Mesothelial cell of epicardium (in vitro differentiated cells): ENCODE measurements at regions not wholly inside any gene's neighbourhood (a gene's known extent, or its start where the extent isn't known, plus 50 kb on each side); places are given as distances from the start of the nearest gene placed in this dataset.
"Not testable (repeated sequence)": the region's sequence is repeated elsewhere in the genome, so short reads cannot be mapped to it uniquely, and the experiment has no call there.

Experiments used
- DNase-seq, 2 experiments: peaks; one replicate each; pipeline ENCODE4 v3.0.0; 2021; ENCODE audit warnings: low spot score in 2 of 2; ENCODE audit not compliant: unreplicated experiment in 2 of 2
- H3K27ac Mint-ChIP-seq: 2 replicates; pipeline ENCODE4 v1.8.0; 2021; ENCODE audit warnings: mixed read lengths
- H3K27me3 Mint-ChIP-seq: 2 replicates; pipeline ENCODE4 v1.8.0; 2021; ENCODE audit warnings: low read depth, mixed read lengths
- H3K36me3 Mint-ChIP-seq: 2 replicates; pipeline ENCODE4 v1.8.0; 2021; ENCODE audit warnings: mixed read lengths
- H3K4me1 Mint-ChIP-seq: 2 replicates; pipeline ENCODE4 v1.8.0; 2021; ENCODE audit warnings: mixed read lengths
- H3K4me3 Mint-ChIP-seq: 2 replicates; pipeline ENCODE4 v1.8.0; 2021; ENCODE audit warnings: mild to moderate bottlenecking, moderate library complexity, mixed read lengths
- H3K9me3 Mint-ChIP-seq: 2 replicates; pipeline ENCODE4 v1.8.0; 2021; ENCODE audit warnings: mixed read lengths
- TF ChIP-seq, protein P1 (sequence below): fragments of 200-600 bp; sonication (generic); IDR thresholded peaks from one replicate; pipeline ENCODE4 v1.5.0; 2021; ENCODE audit warnings: antibody characterized with exemption; ENCODE audit not compliant: unreplicated experiment

DNA sequence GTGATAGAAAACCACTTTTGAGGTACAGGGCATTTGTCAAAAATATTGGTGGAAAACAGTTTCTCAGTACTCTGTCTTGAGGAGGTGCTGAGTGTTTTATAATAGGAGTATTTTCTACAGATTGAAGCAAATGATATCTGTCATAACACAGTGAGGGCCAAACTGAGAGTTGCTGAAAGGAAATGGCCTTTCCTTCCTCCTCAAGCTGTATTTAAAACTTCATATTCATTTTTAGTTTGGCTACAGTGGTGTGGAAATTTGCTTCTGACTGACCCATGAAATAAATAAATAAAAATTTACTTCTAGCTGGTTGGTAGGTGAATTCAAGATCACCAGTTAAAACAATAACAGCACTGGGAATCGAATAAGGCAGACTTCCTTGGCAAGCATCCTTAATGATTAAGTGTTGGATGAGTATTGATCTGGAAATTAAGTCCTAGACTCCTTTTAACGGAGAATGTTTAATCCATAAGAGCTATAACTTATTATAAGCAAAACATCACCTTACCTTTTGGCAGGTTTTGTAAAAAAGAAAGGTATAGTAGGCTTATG, 828.6 kb upstream of the CITED2 start:
- H3K36me3 Mint-ChIP-seq: peaks cover 2% of the 10 kb centered on the region
- peaks cover 8% of the 10 kb centered on the region for H3K4me1 Mint-ChIP-seq

DNA sequence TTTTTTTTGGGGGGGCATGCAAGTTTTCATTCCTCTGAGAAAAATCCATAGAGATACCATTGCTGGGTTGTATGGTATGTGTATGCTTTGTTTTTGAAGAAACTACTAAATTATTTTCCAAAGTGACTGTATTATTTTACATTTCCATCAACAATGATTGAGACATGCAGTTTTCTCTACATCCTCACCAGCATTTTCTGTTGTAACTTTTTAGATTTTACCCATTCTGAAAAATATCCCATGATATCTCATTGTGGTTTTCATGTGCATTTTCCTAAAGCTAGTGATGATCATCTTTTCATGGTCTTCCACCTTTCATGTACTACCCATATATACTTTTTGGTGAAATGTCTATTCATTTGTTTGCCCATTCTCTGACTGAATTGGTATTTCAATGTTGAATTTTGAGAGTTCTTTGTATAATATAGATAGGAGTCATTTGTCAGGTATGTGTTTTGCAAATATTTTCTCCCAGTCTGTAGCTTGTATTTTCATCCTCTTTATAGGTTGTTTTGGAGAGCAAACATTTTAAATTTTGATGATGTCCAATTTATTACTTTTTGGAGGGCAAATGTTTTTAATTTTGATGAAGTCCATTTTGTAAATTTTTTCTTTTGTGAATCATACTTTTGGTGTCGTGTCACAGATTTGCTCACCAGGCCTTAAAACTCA, 827.5 kb upstream of the CITED2 start:
- TF ChIP-seq, protein P1, sequence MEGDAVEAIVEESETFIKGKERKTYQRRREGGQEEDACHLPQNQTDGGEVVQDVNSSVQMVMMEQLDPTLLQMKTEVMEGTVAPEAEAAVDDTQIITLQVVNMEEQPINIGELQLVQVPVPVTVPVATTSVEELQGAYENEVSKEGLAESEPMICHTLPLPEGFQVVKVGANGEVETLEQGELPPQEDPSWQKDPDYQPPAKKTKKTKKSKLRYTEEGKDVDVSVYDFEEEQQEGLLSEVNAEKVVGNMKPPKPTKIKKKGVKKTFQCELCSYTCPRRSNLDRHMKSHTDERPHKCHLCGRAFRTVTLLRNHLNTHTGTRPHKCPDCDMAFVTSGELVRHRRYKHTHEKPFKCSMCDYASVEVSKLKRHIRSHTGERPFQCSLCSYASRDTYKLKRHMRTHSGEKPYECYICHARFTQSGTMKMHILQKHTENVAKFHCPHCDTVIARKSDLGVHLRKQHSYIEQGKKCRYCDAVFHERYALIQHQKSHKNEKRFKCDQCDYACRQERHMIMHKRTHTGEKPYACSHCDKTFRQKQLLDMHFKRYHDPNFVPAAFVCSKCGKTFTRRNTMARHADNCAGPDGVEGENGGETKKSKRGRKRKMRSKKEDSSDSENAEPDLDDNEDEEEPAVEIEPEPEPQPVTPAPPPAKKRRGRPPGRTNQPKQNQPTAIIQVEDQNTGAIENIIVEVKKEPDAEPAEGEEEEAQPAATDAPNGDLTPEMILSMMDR: no peak
- no peak for DNase-seq
- H3K27ac Mint-ChIP-seq: no peak overlapping the region
- peaks cover 5% of the 10 kb centered on the region for H3K4me1 Mint-ChIP-seq
- peaks cover 14% of the 10 kb centered on the region for H3K9me3 Mint-ChIP-seq
- no peaks in the 10 kb centered on the region for H3K27me3 Mint-ChIP-seq
- H3K4me3 Mint-ChIP-seq: no peak overlapping the region
- peaks cover 2% of the 10 kb centered on the region for H3K36me3 Mint-ChIP-seq

More for the DNA sequence above, 828.6 kb upstream of the CITED2 start:
- no peak overlapping the region for H3K27ac Mint-ChIP-seq
- no peak for DNase-seq
- TF ChIP-seq, protein P1: no peak
- no peak overlapping the region for H3K4me3 Mint-ChIP-seq
- no peaks in the 10 kb centered on the region for H3K27me3 Mint-ChIP-seq
- H3K9me3 Mint-ChIP-seq: peaks cover 12% of the 10 kb centered on the region

DNA sequence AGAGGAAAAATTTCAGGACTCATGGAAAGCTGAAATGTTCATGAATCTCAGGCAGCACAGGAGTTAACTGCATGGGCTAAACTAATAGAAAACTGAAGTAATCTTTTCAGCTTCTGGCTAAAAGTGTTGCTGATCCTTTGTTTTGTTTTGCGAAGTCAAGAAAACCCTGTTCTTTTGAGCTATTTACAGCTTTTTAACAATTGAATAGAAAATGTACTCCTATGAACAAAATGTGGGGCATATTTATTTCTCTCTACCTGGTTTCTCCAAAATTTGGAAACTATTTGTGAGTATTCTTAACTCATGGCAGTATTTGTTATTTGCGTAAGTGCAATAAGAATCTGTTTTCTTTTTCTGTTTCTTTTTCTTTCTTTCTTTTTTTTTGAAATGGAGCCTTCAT, 818.8 kb upstream of the CITED2 start:
- Mint-ChIP-seq H3K4me3 (no peak overlapping the region), H3K9me3 (peaks cover 76% of the 10 kb centered on the region), H3K27ac (no peak overlapping the region), H3K27me3 (no peaks in the 10 kb centered on the region), H3K36me3 (peaks cover 25% of the 10 kb centered on the region), H3K4me1 (no peaks in the 10 kb centered on the region)
- TF ChIP-seq, protein P1: no peak
- no peak for DNase-seq

DNA sequence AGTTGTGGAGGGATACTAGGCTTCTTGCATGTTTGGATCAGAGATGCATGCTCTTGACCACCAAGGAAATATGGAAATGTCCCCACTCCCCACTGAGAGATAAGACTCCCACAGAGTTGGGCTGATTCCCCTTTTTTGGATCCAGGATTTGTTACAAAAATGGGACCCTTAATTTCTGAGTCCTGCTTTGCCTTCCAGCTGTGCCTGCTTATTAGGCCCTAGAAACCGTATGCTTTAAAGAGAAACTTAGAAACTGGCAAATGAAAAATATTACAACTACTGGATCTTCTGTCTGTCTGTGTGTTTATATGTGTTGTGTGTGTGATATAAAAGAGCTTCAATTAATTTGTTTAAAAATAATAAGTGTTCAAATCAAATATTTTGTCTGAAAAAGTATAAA, 817.6 kb upstream of the CITED2 start:
- TF ChIP-seq, protein P1: no peak
- Mint-ChIP-seq H3K27me3 (no peaks in the 10 kb centered on the region), H3K4me3 (no peak overlapping the region), H3K4me1 (no peaks in the 10 kb centered on the region), H3K9me3 (peaks cover 86% of the 10 kb centered on the region), H3K27ac (no peak overlapping the region), H3K36me3 (peaks cover 26% of the 10 kb centered on the region)
- no peak for DNase-seq

DNA sequence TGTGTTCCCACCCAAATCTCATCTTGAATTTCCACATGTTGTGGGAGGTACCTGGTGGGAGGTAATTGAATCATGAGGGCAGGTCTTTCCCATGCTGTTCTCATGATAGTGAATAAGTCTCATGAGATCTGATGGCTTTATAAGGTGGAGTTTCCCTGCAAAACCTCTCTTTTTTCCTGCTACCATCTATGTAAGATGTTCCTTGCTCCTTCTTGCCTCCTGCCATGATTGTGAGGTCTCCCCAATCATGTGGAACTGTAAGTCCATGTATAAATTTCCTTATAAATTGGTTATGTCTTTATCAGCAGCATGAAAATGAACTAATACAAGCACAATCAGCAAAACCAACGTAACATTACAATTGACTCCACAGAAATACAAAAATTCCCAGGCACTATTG, 814.8 kb upstream of the CITED2 start:
- H3K36me3 Mint-ChIP-seq: peaks cover 28% of the 10 kb centered on the region
- H3K27me3 Mint-ChIP-seq, H3K27ac Mint-ChIP-seq, DNase-seq, H3K4me1 Mint-ChIP-seq, H3K4me3 Mint-ChIP-seq: not testable (repeated sequence)
- H3K9me3 Mint-ChIP-seq: peaks cover 75% of the 10 kb centered on the region

DNA sequence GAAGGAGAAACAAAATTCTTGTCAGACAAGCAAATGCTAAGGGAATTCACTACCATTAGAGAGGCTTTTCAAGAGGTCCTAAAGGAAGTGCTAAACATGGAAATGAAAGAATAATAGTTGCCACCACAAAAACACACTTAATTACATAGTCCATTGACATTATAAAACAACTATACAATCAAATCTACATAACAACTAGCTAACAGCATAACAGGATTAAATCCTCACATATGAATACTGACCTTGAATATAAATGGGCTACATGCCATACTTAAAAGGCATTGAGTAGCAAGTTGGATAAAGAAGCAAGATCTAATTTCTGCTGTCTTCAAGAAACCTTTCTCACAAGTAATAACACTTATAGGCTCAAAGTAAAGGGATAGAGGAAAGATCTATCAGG, 811.5 kb upstream of the CITED2 start:
- TF ChIP-seq, protein P1: no peak
- Mint-ChIP-seq H3K36me3 (peaks cover 16% of the 10 kb centered on the region), H3K27ac (no peak overlapping the region), H3K4me1 (no peaks in the 10 kb centered on the region), H3K27me3 (no peaks in the 10 kb centered on the region), H3K4me3 (no peak overlapping the region), H3K9me3 (peaks cover 52% of the 10 kb centered on the region)
- no peak for DNase-seq
